ENCODE measurements at regions not wholly inside any gene's neighbourhood (a gene's known extent, or its start where the extent isn't known, plus 50 kb on each side); places are given as distances from the start of the nearest gene placed in this dataset.
A peak's percentile ranks its signal among the peaks of the same experiment; 100 is the strongest.
"Not testable (repeated sequence)": the region's sequence is repeated elsewhere in the genome, so short reads cannot be mapped to it uniquely, and the experiment has no call there.

DNA sequence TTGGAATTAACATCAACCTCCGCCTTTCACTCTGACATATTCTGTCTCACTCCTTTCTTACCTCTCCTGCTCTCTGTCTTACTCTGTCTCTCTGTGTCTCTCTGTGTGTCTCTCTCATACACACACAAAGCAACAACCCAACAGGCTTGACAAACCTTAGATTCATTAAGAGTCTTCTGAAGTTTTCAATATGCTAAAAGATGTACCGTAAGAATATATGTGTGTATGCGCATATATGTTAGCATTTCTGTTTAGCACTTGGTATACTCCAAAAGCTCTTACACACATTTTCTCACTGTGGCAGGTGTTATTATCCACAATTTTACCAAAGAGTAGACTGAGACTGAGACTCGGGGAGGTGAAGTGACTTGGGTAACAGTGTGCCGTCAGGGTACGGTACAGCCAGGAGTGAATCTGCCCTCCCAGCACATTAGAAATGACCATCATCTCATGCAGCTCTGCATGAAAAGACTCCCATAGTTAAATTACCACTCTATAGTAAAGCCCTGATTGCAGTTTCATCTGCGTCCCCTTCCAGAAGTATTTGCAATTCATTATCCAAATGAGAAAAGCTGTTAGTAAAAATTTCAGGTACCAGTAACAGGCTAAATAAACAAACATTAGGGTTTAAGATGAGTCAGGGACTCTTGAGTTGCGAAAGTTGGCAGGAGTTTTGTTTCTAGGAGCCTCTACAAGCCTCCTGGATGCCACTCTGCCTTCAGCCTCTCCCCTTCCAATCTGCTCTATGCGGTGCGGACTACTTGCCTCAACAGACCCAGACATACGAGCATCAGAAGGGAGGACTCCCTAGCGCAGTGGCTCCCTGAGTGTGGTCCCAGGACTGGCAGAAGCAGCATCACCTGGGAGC is 195.2 kb upstream of the TMEM45B start:
- no peak for DNase-seq (ENCODE audit: extremely low read depth in 1 of 11, low read depth in 9 of 11, low spot score in 4 of 11)

DNA sequence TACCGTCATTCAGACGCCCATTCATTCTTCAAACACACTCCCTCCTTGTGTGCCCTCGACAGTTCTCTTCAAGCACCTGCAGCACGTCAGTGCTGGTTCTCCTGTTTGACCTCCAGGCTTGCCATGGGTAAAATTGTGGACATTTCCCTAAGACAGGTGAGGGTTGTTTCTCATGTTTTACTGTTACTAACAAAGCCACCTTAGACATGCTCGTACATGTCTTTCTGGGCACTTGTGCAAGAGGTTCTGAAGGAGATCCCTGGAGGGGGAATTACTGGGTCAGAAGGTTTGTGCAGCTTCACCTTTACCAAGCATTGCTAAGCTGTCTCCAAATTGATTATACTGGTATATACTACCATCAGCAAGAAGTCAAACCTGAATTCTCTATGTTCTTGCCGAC is 189.7 kb upstream of the TMEM45B start:
- DNase-seq (ENCODE audit: extremely low read depth in 1 of 11, low read depth in 9 of 11, low spot score in 4 of 11), result no peak

DNA sequence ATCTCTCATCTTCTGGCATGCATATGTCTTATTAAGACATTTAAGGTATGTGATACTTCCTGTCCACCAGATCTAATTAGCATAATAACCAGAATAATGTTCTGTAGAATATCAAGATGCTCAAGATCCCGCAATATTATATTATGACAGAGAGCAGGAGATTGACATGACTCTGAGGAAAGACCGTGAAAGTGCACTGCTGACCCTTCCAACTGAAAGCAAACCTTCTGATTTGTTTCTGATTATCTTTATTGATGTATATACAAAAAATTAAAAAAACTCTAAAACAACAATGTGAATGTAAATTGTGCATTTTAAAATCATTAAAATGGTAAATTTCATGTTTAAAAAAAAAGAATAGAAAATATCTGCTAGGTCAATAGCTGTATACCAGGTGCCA is 184.4 kb upstream of the TMEM45B start:
- no peak for DNase-seq (ENCODE audit: extremely low read depth in 1 of 11, low read depth in 9 of 11, low spot score in 4 of 11)

DNA sequence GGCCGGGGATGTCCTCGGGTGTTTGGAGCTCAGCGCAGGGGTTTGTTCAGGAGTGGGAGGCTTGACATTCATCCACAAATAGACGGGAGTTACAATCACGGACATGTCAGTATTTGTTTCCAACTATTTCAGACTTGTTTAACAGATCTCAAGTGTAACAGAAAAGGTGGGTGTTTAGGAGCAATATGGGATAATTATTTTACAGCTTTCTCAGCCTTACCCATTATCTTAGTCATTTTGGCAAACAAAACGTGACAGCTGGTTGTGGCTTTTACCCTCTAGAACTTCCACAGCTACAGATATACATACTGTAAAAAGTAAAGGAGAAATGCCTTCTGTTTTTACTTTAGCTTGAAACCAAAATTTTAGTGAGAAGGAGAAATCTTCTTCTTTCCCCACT is 178.7 kb upstream of the TMEM45B start:
- peak in 1 of 11 donors; percentile 17 for DNase-seq (ENCODE audit: extremely low read depth in 1 of 11, low read depth in 9 of 11, low spot score in 4 of 11)

DNA sequence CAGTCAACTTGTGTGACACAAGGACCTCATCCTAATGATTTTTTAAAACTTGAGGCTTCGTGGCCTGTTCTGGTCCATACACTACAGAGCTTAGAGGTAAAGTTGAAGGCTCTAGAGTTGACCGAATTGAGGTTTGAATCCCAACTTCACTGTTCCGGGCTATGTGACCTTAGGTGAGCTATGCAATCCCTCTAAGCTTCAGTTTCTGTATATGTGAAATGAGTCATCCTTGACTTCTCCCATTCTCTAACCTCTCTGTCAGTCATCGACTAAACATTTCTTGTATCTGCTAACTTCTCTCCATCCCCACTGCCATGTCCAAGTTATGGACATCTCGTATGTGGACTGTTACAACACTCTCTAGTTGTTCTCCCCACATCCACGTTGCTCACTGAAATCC is 178.2 kb upstream of the TMEM45B start:
- no peak for DNase-seq (ENCODE audit: extremely low read depth in 1 of 11, low read depth in 9 of 11, low spot score in 4 of 11)

DNA sequence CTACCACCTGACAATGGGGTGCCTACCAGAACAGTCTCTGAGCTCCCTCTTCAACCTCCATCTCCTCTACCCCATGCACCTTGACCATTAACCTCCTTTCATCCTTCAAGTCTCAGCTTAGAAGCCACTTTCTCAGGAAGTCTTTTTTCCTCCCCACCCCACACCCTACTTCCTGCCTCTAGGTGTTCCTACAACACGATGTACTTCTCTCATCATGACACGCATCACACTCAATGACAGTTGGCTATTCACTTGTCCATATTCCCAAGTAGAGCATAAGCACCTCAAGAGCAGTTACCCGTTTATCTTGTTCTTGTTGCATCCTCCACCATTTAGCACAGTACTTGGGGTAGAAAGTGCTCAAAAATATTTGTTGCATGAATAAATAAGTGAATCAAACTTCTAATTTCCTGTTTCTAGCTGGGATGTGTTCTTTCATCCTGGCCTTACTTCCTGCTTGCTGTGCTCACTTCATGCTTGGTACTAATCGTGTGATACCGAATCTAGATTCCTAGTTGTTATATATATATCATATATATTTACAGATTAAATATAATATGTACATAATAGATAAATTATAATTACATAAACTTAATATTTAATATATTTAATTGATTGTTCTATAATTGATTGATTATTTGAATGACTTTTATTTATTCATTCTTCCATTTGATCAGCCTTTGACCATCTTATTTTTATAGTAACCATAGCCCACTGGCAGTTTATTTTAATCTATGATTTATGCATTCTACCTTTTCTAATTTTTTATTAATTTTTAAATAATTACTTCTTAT is 177.5 kb upstream of the TMEM45B start:
- no peak for DNase-seq (ENCODE audit: extremely low read depth in 1 of 11, low read depth in 9 of 11, low spot score in 4 of 11)

DNA sequence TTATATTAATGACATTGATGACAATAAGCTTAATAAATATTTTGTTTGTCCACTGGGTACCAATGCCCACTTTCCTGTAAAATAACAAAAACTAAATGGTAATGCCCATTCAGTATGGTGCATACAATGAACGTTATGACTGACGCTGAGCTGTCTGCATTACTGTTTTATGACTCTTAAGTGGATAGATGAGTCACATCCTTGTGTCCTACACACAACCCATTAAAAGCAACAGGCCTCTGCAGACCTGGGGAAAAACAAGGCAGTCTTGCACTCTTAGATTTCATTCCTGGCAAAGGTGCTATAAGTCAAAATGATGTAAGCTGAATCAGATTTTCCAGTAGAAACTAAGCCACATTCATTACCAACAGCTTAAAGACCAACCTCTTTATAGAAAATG is 176.3 kb upstream of the TMEM45B start:
- no peak for DNase-seq (ENCODE audit: extremely low read depth in 1 of 11, low read depth in 9 of 11, low spot score in 4 of 11)

DNA sequence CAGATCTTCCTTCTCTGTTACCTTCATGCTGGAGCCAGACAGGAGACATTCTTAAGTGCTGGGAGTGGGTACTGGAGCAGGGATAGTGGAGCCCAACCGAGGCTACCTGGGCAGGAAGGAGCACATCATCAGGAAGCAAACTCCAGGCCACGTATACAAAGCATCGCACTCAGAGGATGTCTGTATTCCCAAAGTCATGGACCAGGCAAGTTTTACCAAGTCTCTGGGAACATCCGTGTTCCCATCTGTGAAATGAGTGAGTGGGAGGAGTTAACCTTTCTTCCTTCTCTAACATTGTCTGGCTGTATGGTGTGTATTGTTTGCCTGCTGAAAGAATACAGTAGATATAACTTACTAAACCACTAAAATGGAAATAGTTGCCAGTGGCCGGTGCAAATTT is 175.0 kb upstream of the TMEM45B start:
- DNase-seq (ENCODE audit: extremely low read depth in 1 of 11, low read depth in 9 of 11, low spot score in 4 of 11), result no peak

DNA sequence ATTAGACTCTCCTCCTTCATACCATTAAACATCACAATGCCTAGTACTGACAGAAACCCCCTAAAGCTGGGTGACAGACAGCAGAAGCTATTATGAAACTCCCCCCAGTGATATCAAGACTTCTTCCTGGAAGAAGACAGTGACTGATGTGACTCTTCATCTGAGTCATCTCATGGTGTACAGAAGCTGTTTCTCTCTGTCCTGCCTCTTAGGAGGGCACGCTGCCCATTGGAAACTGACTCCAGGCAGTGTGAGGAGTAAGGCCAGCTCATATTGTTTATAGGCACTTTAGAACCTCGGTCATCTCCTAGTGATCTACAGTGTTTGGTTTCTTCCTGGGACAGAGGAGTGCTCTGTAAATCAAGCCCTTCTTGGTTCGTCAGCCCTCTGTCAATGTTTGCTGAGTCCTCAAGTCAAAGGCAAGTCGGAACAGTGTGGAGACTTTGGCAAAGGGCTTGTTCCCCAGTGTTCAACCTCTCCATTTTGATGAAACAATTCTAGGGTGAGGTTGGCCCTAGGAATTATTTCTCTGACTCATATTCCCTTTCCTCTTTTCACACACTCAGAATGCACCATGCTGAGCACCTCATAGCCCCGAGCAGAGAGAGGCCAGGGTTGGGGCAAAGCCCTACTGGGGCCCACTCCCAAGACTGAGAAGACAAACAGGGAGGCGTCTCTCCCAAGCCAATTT is 172.5 kb upstream of the TMEM45B start:
- DNase-seq (ENCODE audit: extremely low read depth in 1 of 11, low read depth in 9 of 11, low spot score in 4 of 11), result no peak

DNA sequence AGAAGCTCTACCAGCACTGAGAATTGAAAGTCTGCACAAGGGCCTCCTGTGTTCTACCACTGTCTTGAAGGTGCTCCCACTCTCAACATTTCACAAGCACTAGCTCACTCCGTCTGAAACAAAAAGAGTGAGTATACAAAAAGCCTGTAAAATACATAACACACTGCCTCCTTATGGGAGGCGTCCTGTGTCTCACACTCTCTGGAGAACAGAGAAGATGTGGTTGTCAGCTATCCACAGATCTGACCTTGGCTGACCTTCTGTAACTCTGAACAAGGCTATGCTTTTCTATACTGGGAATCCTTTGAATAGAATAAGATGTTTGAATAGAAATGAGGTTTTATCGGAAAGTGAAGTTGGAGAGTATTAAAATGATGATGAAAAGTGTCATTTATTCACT is 171.3 kb upstream of the TMEM45B start:
- DNase-seq (ENCODE audit: extremely low read depth in 1 of 11, low read depth in 9 of 11, low spot score in 4 of 11), result no peak

DNA sequence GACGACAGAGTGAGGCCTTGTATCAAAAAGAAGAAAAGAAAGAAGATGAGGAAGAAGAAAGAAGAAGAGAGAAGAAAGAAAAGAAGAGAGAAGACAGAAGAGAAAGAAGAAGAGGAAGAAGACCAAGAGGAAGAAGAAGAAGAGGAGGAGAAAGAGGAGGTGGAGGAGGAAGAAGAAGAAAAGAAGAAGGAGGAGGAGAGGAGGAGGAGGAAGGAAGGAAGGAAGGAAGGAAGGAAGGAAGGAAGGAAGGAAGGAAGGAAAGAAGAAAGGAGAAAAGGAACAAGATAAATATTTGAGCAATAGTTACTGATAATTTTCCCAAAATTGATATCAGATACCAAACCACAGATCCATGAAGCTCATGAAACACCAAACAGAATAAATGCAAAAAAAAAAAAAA is 169.7 kb upstream of the TMEM45B start:
- no peak for DNase-seq (ENCODE audit: extremely low read depth in 1 of 11, low read depth in 9 of 11, low spot score in 4 of 11)

DNA sequence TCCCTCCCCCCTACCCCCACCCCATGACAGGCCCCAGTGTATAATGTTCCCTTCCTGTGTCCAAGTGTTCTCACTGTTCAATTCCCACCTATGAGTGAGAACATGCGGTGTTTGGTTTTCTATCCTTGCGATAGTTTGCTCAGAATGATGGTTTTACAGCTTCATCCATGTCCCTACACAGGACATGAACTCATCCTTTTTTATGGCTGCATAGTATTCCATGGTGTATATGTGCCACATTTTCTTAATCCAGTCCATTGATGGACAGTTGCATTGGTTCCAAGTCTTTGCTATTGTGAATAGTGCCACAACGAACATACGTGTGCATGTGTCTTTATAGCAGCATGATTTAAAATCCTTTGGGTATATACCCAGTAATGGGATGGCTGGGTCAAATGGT is 165.6 kb upstream of the TMEM45B start:
- not testable (repeated sequence) for DNase-seq (ENCODE audit: extremely low read depth in 1 of 11, low read depth in 9 of 11, low spot score in 4 of 11)

DNA sequence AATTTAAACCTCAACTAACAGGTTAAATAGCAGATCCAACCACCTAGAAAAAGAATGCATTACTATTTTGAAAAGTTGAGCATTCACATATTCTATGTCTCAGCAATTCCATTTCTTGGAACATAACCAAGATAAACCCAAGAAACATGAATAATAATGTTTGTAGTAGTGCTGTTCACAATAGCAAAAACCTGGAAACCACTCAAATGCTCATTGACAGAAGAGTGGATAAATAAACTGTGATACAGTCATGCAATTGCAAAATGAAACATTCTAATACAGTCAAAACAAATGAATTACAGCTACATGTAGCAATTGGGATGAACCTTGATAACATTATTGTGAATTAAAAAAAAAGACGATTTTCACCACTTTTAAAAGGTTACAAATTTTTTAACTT is 162.8 kb upstream of the TMEM45B start:
- no peak for DNase-seq (ENCODE audit: extremely low read depth in 1 of 11, low read depth in 9 of 11, low spot score in 4 of 11)

DNA sequence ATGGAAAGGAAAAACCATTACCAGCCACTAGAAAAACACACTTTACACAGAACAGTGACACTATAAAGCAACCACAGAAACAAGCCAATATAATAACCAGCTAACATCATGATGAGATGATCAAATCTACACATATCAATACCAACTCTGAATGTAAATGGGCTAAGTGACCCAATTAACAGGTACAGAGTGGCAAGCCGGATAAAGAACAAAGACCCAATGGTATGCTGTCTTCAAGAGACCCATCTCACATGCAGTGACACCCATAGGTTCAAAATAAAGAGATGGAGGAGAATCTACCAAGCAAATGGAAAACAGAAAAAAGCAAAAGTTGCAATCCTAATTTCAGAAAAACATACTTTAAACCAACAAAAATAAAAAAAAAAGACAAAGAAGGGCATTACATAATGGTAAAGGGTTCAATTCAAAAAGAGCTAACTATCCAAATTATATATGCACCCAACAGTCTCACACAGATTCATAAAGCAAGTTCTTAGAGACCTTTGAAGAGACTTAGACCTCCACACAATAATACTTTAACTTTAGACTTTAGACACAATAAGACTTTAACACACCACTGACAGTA is 160.3 kb upstream of the TMEM45B start:
- DNase-seq (ENCODE audit: extremely low read depth in 1 of 11, low read depth in 9 of 11, low spot score in 4 of 11), result no peak

DNA sequence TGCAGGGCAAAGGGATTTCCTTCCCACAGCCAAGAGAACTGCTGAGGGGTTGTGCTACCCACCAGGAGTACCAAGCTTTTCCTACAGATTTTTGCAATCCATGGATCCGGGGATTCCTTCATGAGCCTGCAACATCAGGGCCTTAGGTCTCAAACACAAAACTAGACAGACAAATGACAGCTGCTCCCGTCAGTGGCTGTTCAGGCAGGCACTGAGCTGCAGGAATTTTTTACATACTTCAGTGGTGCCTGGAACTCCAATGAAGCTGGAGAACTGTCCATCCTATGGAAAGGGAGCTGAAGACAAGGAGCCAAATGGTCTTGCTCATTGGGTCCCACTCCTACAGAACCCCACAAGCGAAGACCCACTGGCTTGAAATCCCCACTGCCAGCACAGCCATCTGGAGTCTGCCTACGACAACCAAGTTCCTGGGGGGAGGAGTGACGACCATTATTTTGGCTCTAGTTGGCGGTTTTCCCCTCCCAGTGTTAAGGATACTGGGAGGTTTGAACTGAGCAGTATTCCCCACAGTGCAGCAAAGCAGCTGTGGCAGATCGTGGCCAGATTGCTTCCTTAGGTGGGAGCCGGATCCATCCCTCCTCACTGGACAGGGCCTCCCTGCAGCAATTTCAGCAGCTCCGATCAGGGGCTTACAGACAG is 157.7 kb upstream of the TMEM45B start:
- DNase-seq (ENCODE audit: extremely low read depth in 1 of 11, low read depth in 9 of 11, low spot score in 4 of 11), result peak in 2 of 11 donors; percentile 1 to 6

DNA sequence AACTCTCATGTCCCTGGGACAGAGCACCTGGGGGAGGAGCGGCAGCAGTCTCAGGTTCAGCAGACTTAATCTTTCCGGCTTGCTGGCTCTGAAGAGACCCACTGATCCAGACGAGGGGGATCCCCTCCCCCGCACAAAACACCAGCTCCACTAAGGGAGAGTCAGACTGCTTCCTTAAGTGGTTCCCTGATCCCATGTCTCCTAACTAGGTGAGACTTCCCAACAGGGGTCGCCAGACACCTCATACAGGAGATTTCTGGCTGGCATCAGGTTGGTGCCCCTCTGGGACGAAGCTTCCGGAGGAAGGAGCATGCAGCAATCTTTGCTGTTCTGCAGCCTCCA is 157.2 kb upstream of the TMEM45B start:
- DNase-seq (ENCODE audit: extremely low read depth in 1 of 11, low read depth in 9 of 11, low spot score in 4 of 11), result peak in 5 of 11 donors; percentile 17 to 47 (median 32)

DNA sequence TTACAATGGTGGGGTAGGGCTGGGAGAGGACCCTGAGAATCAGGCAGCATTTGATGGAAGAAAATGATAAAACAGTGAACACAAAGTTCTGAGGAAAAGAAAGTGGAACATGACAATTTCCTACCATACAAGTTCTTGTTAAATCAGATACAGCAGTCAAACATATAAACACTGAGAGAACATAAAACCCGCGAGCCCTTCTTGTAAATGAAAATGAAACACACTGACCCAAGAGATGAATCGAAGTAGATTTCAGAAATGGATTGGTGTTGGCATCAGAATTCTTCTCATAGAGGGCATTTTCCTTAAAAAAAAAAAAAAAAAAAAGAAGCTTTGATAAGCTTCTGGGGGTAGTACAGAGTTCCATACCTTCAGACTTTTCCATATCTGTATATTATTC is 134.7 kb upstream of the TMEM45B start:
- no peak for DNase-seq (ENCODE audit: extremely low read depth in 1 of 11, low read depth in 9 of 11, low spot score in 4 of 11)

DNA sequence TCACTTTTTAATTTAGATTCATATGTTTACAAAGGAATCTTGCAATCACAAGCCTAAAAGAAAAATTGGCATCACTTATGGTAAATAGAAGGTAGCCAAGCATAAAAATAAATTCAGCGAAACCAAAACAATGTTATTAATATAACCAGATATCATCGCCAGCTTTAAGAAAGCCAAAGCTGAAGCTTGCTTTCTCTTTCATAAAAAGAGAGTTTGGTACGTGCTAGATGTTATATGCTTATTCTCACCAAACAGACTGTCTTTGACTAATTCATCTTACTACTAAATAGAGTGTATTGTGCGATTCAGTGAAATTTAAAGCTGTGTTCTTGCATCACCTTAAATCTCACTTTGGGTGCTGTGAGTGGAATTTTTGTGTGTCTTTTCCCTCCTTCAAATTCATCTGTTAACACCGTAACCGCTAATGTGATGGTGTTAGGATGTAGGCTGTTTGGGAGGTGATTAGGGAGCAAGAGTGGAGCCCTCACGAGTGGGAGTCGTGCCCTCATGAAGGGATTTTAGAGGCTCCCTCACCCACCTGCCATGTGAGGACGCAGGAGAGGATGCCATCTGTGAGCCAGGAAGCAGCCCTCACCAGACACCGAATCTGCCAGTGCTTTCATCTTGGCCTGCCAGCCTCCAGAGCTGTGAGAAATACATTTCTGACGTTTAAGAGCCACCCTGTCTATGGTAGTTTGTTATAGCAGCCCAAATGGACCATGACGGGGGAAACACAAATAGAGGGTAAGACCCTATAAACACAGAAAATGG is 134.1 kb upstream of the TMEM45B start:
- DNase-seq (ENCODE audit: extremely low read depth in 1 of 11, low read depth in 9 of 11, low spot score in 4 of 11), result no peak
